GM19035 (cell line): ENCODE measurements at regions not wholly inside any gene's neighbourhood (a gene's known extent, or its start where the extent isn't known, plus 50 kb on each side); places are given as distances from the start of the nearest gene placed in this dataset.
"Not testable (repeated sequence)": the region's sequence is repeated elsewhere in the genome, so short reads cannot be mapped to it uniquely, and the experiment has no call there.

ENCODE experiments used
- ATAC-seq: cut with Tn5 transposase; IDR thresholded peaks from one replicate; pipeline ENCODE4 v1.9.1; 2021; ENCODE audit not compliant: unreplicated experiment

GRCh38 chr7:155227788-155228458 is 69.8 kb upstream of the INSIG1 start:
- ATAC-seq, result no peak

- no peak for ATAC-seq
Observed at GRCh38 chr7:155228459-155228845, 69.2 kb upstream of the INSIG1 start.

GRCh38 chr7:155228894-155229293 is 68.8 kb upstream of the INSIG1 start:
- ATAC-seq, result no peak

- no peak for ATAC-seq
Observed at GRCh38 chr7:155229548-155230168, 68.0 kb upstream of the INSIG1 start.

GRCh38 chr7:155230169-155230593 is 67.5 kb upstream of the INSIG1 start:
- ATAC-seq, result no peak

GRCh38 chr7:155231241-155231800 is 66.4 kb upstream of the INSIG1 start:
- no peak for ATAC-seq

- no peak for ATAC-seq
Observed at GRCh38 chr7:155231941-155232340, 65.7 kb upstream of the INSIG1 start.

GRCh38 chr7:155232911-155233310 is 64.8 kb upstream of the INSIG1 start:
- ATAC-seq, result no peak

GRCh38 chr7:155233311-155234157 is 64.1 kb upstream of the INSIG1 start:
- no peak for ATAC-seq

- ATAC-seq, result no peak
Observed at GRCh38 chr7:155234158-155234492, 63.6 kb upstream of the INSIG1 start.

- no peak for ATAC-seq
Observed at GRCh38 chr7:155234950-155235789, 62.5 kb upstream of the INSIG1 start.

- ATAC-seq, result no peak
Observed at GRCh38 chr7:155236386-155236785, 61.3 kb upstream of the INSIG1 start.

GRCh38 chr7:155237297-155237696 is 60.4 kb upstream of the INSIG1 start:
- no peak for ATAC-seq

GRCh38 chr7:155237730-155238129 is 59.9 kb upstream of the INSIG1 start:
- ATAC-seq, result no peak

- not testable (repeated sequence) for ATAC-seq
Observed at GRCh38 chr7:155239431-155240087, 58.1 kb upstream of the INSIG1 start.

- ATAC-seq, result no peak
Observed at GRCh38 chr7:155244675-155245074, 53.0 kb upstream of the INSIG1 start.

GRCh38 chr7:155247479-155248365 is 50.0 kb upstream of the INSIG1 start:
- no peak for ATAC-seq
